Suprapubic skin (tissue), 4 donors: ENCODE measurements at regions not wholly inside any gene's neighbourhood (a gene's known extent, or its start where the extent isn't known, plus 50 kb on each side); places are given as distances from the start of the nearest gene placed in this dataset.
"Not testable (repeated sequence)": the region's sequence is repeated elsewhere in the genome, so short reads cannot be mapped to it uniquely, and the experiment has no call there.

ENCODE experiments used
- DNase-seq, 2 donors: peaks; one replicate each; pipeline ENCODE4 v3.0.0-alpha.2; 2019; ENCODE audit warnings: low spot score in 2 of 2
- H3K27ac ChIP-seq: fragments of 200-600 bp; sonication (generic); one replicate; pipeline ENCODE4 v1.5.1; 2019
- H3K27me3 ChIP-seq: fragments of 200-600 bp; sonication (generic); one replicate; pipeline ENCODE4 v1.5.1; 2019
- H3K36me3 ChIP-seq: fragments of 200-600 bp; sonication (generic); one replicate; pipeline ENCODE4 v1.5.1; 2019
- H3K4me1 ChIP-seq: fragments of 200-600 bp; sonication (generic); one replicate; pipeline ENCODE4 v1.5.1; 2019
- H3K4me3 ChIP-seq: fragments of 200-600 bp; sonication (generic); one replicate; pipeline ENCODE4 v1.5.1; 2019; ENCODE audit warnings: mild to moderate bottlenecking
- H3K9me3 ChIP-seq: fragments of 200-600 bp; sonication (generic); one replicate; pipeline ENCODE4 v1.5.1; 2019
- EP300 ChIP-seq: sonication (generic); formaldehyde crosslinking; IDR thresholded peaks from one replicate; pipeline ENCODE4 v1.6.1; 2017; ENCODE audit warnings: antibody characterized with exemption
- POLR2A ChIP-seq, 2 donors: fragments of 450-650 bp; IDR thresholded peaks; one replicate each; pipeline ENCODE4 v1.6.1; 2017; ENCODE audit warnings: antibody characterized with exemption in 2 of 2, mild to moderate bottlenecking in 2 of 2, moderate library complexity in 2 of 2
- POLR2AphosphoS5 ChIP-seq, 3 donors: sonication (generic); formaldehyde crosslinking; IDR thresholded peaks; one replicate each; pipeline ENCODE4 v1.6.1; 2017; ENCODE audit warnings: antibody characterized with exemption in 3 of 3
- WGBS: methylation state at CpG from one replicate; pipeline ENCODE4 v1.1.5; 2018; 5-methylcytosine and 5-hydroxymethylcytosine counted together
- TF ChIP-seq, protein P1 (sequence below), 2 donors: fragments of 200-600 bp in 1 of 2; fragments of 450-650 bp in 1 of 2; sonication (generic) in 1 of 2; IDR thresholded peaks; one replicate each; pipeline ENCODE4 v1.5.1; 2016 to 2019; ENCODE audit warnings: antibody characterized with exemption in 2 of 2, mild to moderate bottlenecking in 1 of 2, moderate library complexity in 1 of 2

DNA sequence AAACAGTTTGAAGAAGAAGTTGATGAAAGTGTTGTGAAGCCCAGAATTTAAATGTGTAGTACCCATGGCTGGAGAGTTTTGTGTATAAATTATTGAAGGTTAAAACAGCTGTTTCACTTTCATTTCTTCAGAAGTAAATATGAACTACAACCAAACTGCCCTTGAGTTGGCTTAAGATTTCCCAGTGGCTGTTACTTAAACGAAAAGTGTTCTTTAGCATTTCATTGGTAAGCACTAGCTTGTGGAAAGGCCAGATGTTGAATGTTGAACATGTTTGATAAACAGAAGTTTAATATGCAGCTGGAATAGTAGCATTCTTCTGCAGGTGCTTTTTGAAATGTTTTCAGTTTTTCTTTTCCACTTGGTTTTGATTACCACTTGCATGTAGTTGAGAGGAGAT is 83.2 kb upstream of the TNRC6B start:
- Histone ChIP-seq H3K9me3 (no peaks in the 10 kb centered on the region), H3K4me3 (no peak overlapping the region), H3K4me1 (peaks cover 5% of the 10 kb centered on the region), H3K27ac (no peak overlapping the region), H3K36me3 (no peaks in the 10 kb centered on the region), H3K27me3 (no peaks in the 10 kb centered on the region)
- WGBS, result 22% methylated on average over 1 of the region's 1 CpG
- TF ChIP-seq EP300, result no peak
- TF ChIP-seq POLR2A (IDR thresholded peaks at IDR 0.05), result no peak
- no peak for TF ChIP-seq POLR2AphosphoS5 (IDR thresholded peaks at IDR 0.05)
- TF ChIP-seq, protein P1, sequence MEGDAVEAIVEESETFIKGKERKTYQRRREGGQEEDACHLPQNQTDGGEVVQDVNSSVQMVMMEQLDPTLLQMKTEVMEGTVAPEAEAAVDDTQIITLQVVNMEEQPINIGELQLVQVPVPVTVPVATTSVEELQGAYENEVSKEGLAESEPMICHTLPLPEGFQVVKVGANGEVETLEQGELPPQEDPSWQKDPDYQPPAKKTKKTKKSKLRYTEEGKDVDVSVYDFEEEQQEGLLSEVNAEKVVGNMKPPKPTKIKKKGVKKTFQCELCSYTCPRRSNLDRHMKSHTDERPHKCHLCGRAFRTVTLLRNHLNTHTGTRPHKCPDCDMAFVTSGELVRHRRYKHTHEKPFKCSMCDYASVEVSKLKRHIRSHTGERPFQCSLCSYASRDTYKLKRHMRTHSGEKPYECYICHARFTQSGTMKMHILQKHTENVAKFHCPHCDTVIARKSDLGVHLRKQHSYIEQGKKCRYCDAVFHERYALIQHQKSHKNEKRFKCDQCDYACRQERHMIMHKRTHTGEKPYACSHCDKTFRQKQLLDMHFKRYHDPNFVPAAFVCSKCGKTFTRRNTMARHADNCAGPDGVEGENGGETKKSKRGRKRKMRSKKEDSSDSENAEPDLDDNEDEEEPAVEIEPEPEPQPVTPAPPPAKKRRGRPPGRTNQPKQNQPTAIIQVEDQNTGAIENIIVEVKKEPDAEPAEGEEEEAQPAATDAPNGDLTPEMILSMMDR (IDR thresholded peaks at IDR 0.05), result no peak
- no peak for DNase-seq

DNA sequence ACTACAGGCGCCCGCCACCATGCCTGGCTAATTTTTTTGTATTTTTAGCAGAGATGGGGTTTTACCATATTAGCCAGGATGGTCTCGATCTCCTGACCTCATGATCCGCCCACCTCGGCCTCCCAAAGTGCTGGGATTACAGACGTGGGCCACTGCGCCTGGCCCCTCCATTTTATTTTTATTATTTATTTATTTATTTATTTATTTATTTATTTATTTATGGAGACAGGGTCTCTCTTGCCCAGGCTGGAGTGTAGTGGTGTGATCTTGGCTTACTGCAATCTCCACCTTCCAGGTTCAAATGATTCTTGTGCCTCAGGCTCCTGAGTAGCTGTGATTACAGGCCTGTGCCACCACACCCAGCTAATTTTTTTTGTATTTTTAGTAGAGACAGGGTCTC is 77.8 kb upstream of the TNRC6B start:
- H3K4me1 ChIP-seq, result peaks cover 11% of the 10 kb centered on the region
- not testable (repeated sequence) for H3K27ac ChIP-seq, H3K36me3 ChIP-seq, H3K27me3 ChIP-seq, H3K4me3 ChIP-seq, H3K9me3 ChIP-seq, DNase-seq
- 97% methylated on average over 7 of the region's 7 CpGs for WGBS

DNA sequence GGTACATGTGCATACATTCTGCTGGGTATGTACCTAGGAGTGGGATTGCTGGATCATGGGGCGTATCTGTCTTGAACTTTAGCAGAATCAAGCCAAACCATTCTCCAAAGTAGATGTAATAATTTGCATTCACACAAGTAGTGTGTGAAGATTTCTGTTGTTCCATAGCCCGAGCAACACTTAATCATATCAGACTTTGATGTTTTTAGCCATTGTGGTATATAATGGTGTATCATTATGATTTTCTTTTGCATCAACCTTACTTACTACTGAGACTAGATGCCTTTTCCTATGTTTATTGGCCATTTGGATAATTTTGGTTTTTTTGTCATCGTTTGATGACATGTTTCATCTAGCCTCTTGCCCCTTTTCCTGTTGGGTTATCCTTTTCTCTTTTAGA is 72.0 kb upstream of the TNRC6B start:
- 96% methylated on average over 3 of the region's 3 CpGs for WGBS
- Histone ChIP-seq H3K9me3 (no peaks in the 10 kb centered on the region), H3K27me3 (no peaks in the 10 kb centered on the region), H3K4me1 (peaks cover 35% of the 10 kb centered on the region), H3K4me3 (no peak overlapping the region), H3K36me3 (no peaks in the 10 kb centered on the region), H3K27ac (no peak overlapping the region)
- TF ChIP-seq POLR2A (IDR thresholded peaks at IDR 0.05) (no peak), POLR2AphosphoS5 (IDR thresholded peaks at IDR 0.05) (no peak), EP300 (no peak)
- TF ChIP-seq, protein P1 (IDR thresholded peaks at IDR 0.05), result no peak
- no peak for DNase-seq

DNA sequence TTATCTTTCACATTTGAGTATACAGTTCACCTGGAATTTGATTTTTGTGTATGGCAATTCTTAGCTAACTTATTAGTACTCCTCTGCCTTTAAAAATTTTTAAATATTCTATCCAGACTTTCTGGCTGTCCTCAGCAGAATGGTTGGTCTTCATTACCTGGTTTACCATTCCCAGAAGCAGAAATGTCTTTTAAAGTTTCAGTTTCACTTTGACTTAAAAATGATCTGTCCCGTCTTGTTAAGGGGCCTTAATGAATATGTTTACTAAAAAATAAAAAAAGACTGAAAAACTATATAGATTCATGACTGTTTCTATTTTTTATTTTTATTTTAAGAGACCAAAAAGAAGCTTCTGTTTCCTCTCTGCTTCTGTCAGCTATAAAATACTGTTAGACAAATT is 70.5 kb upstream of the TNRC6B start:
- H3K4me1 ChIP-seq, result peaks cover 24% of the 10 kb centered on the region
- H3K27me3 ChIP-seq, result no peaks in the 10 kb centered on the region
- DNase-seq, result no peak
- H3K27ac ChIP-seq, result peak overlapping the region; percentile 37
- no peaks in the 10 kb centered on the region for H3K9me3 ChIP-seq
- 0% methylated on average over 1 of the region's 1 CpG for WGBS
- TF ChIP-seq POLR2AphosphoS5 (IDR thresholded peaks at IDR 0.05) (no peak), EP300 (no peak), POLR2A (IDR thresholded peaks at IDR 0.05) (no peak)
- TF ChIP-seq, protein P1 (IDR thresholded peaks at IDR 0.05), result no peak
- H3K4me3 ChIP-seq, result peak overlapping the region; percentile 30
- no peaks in the 10 kb centered on the region for H3K36me3 ChIP-seq

DNA sequence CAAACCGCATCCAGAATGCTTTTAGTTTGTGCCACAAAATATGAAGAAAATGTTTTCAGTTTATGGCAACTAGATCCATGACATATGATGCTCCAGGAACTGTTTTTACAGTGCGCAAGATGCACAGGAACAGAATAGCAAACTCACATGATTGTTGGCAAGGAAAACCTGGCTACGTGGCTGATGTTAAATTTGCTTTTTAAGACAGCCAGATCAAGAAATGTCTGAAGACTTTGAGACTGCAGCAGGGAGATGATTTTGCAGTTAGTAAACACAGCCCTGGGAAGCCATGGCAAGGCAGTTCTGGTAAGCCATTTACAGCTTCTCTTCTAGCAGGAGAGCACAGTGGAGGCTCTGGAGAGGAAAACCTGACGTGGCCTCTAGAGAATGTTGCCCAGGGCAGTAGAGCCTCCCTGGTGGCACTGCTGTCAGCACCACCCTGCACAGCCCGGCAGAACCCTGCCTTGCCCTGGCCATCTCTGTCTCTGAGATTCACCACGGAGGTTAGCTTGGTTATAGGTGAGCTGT is 69.8 kb upstream of the TNRC6B start:
- peak overlapping the region; percentile 37 for H3K27ac ChIP-seq
- no peaks in the 10 kb centered on the region for H3K27me3 ChIP-seq
- H3K4me3 ChIP-seq, result peak overlapping the region; percentile 30
- H3K4me1 ChIP-seq, result peaks cover 24% of the 10 kb centered on the region
- TF ChIP-seq POLR2AphosphoS5 (IDR thresholded peaks at IDR 0.05) (no peak), EP300 (no peak), POLR2A (IDR thresholded peaks at IDR 0.05) (no peak)
- TF ChIP-seq, protein P1 (IDR thresholded peaks at IDR 0.05), result no peak
- DNase-seq, result no peak
- no peaks in the 10 kb centered on the region for H3K9me3 ChIP-seq
- no peaks in the 10 kb centered on the region for H3K36me3 ChIP-seq
- 10% methylated on average over 6 of the region's 6 CpGs for WGBS

DNA sequence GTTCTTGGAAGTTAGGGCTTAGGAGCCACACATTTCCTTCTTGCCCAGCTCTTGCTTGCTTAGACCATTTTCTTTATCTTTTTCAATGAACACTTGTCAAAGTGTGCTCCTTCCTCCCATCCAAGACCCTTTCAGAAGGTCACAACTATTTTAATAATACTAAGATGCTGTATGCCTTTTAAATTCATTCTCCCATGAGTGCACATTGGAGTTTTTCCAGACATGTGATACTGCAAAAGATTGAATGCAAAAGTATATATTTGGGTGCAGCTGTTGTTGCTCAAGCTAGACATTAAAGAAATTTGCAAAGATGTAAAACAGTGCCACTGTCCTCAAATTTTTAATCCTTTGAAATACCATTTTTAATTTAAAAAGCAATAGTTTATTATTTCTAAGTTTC is 69.3 kb upstream of the TNRC6B start:
- H3K27me3 ChIP-seq, result no peaks in the 10 kb centered on the region
- no peak for DNase-seq
- TF ChIP-seq EP300, result no peak
- no peak for TF ChIP-seq POLR2AphosphoS5 (IDR thresholded peaks at IDR 0.05)
- TF ChIP-seq, protein P1 (IDR thresholded peaks at IDR 0.05), result no peak
- no peak for TF ChIP-seq POLR2A (IDR thresholded peaks at IDR 0.05)
- no peaks in the 10 kb centered on the region for H3K36me3 ChIP-seq
- H3K27ac ChIP-seq, result peak overlapping the region; percentile 37
- peaks cover 24% of the 10 kb centered on the region for H3K4me1 ChIP-seq
- peak overlapping the region; percentile 30 for H3K4me3 ChIP-seq
- H3K9me3 ChIP-seq, result no peaks in the 10 kb centered on the region

DNA sequence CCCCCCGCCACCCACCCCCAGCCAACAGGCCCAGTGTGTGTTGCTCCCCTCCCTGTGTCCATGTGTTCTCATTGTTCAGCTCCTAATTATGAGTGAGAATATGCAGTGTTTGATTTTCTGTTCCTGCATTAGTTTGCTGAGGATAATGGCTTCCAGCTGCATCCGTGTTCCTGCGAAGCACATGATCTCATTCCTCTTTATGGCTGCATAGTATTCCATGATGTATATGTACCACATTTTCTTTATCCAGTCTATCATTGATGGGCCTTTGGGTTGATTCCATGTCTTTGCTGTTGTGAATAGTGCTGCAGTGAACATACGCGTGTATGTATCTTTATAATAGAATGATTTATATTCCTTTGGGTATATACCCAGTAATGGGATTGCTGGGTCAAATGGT is 68.8 kb upstream of the TNRC6B start:
- WGBS, result over 99% methylated on average over 5 of the region's 5 CpGs
- H3K27me3 ChIP-seq, H3K36me3 ChIP-seq, H3K9me3 ChIP-seq, DNase-seq, H3K4me3 ChIP-seq, H3K27ac ChIP-seq: not testable (repeated sequence)
- H3K4me1 ChIP-seq, result peaks cover 29% of the 10 kb centered on the region
